HCT116 (cell line): ENCODE measurements at regions not wholly inside any gene's neighbourhood (a gene's known extent, or its start where the extent isn't known, plus 50 kb on each side); places are given as distances from the start of the nearest gene placed in this dataset.
"Not testable (repeated sequence)": the region's sequence is repeated elsewhere in the genome, so short reads cannot be mapped to it uniquely, and the experiment has no call there.

Source experiments
- CEBPB ChIP-seq: IDR thresholded peaks from 2 replicates; pipeline ENCODE4 v1.6.1; 2012; ENCODE audit warnings: low read depth
- EZH2phosphoT487 ChIP-seq: fragments of 200-600 bp; IDR thresholded peaks from 2 replicates; pipeline ENCODE4 v1.6.1; 2018; ENCODE audit warnings: antibody characterized with exemption, borderline replicate concordance
- POLR2A ChIP-seq: IDR thresholded peaks from 2 replicates; pipeline ENCODE4 v1.7.0; 2011; ENCODE audit warnings: borderline replicate concordance; ENCODE audit not compliant: insufficient read depth, insufficient read length; ENCODE audit errors: extremely low read depth
- SP1 ChIP-seq: IDR thresholded peaks from 2 replicates; pipeline ENCODE4 v1.6.1; 2012; ENCODE audit warnings: low read depth
- ZFX ChIP-seq: fragments of 450-650 bp; IDR thresholded peaks from 2 replicates; pipeline ENCODE4 v1.6.1; 2017
- TF ChIP-seq, protein P1 (sequence below), 3 experiments: fragments of 200-600 bp in 1 of 3; sonication (generic) in 1 of 3; IDR thresholded peaks in 2 of 3; conservative IDR thresholded peaks in 1 of 3; 2 replicates each; pipeline ENCODE4 v1.5.1; 2012 to 2017; ENCODE audit warnings: low read depth in 2 of 3, low read length in 2 of 3, antibody characterized with exemption in 1 of 3, borderline replicate concordance in 1 of 3, control low read depth in 1 of 3, mild to moderate bottlenecking in 1 of 3, mixed read lengths in 1 of 3, mixed run types in 1 of 3, moderate library complexity in 1 of 3; ENCODE audit not compliant: insufficient read depth in 1 of 3
- TF ChIP-seq, protein P2 (sequence below): IDR thresholded peaks from 2 replicates; pipeline ENCODE4 v1.6.1; 2011; ENCODE audit warnings: mild to moderate bottlenecking, low read length, moderate library complexity; ENCODE audit not compliant: insufficient replicate concordance; ENCODE audit errors: extremely low read depth

DNA sequence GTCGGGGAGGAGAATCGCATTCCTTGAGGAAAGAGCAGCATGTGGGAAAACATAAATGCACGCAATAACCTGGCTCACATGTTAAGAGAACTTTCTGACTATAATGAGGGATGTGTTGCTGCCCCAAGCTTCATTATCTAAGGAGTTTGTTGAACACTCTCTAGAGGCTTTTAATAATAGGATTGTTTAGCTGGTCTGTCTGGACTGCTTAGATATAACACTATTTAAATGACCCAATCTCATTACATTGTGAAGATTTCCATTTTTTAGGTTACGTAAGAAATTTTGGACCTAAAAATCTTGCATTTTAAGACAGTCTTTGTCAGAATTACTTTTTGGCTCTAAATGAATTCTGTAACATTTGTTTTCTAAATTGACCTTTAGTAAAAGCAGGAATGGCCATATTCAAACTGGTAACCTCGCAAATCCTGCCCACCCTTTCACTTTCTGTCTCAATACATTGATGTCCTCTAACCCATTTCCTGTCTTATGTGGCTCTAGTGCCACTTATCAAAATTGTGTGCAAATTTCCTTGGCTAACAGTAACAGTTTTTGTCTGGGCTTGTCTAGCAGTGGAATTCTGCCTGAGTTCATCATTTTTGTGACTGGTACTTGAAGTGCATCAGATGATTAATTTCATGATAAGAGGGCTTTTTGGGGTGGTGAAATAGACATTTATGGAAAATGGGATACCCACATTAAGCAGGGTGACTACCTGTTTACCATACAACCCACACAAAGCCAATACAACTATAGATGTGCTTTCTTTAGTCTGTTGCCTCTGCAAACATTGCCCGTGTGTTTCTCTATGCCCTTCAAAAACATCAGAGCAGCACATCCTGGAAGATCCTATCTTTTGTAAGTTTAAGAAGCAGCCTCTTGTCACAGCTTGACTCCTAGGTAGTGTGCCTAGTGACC lies 61.6 kb upstream of the IKBKE start:
- not testable (repeated sequence) for TF ChIP-seq EZH2phosphoT487, POLR2A, CEBPB, ZFX, SP1
- TF ChIP-seq, protein P1, sequence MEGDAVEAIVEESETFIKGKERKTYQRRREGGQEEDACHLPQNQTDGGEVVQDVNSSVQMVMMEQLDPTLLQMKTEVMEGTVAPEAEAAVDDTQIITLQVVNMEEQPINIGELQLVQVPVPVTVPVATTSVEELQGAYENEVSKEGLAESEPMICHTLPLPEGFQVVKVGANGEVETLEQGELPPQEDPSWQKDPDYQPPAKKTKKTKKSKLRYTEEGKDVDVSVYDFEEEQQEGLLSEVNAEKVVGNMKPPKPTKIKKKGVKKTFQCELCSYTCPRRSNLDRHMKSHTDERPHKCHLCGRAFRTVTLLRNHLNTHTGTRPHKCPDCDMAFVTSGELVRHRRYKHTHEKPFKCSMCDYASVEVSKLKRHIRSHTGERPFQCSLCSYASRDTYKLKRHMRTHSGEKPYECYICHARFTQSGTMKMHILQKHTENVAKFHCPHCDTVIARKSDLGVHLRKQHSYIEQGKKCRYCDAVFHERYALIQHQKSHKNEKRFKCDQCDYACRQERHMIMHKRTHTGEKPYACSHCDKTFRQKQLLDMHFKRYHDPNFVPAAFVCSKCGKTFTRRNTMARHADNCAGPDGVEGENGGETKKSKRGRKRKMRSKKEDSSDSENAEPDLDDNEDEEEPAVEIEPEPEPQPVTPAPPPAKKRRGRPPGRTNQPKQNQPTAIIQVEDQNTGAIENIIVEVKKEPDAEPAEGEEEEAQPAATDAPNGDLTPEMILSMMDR (IDR thresholded peaks at IDR 0.05 in 2 of 3, conservative IDR thresholded peaks at IDR 0.05 in 1 of 3; ENCODE audit: borderline replicate concordance in 1 of 3, insufficient read depth in 1 of 3, low read depth in 2 of 3, low read length in 2 of 3): not testable (repeated sequence)
- TF ChIP-seq, protein P2, sequence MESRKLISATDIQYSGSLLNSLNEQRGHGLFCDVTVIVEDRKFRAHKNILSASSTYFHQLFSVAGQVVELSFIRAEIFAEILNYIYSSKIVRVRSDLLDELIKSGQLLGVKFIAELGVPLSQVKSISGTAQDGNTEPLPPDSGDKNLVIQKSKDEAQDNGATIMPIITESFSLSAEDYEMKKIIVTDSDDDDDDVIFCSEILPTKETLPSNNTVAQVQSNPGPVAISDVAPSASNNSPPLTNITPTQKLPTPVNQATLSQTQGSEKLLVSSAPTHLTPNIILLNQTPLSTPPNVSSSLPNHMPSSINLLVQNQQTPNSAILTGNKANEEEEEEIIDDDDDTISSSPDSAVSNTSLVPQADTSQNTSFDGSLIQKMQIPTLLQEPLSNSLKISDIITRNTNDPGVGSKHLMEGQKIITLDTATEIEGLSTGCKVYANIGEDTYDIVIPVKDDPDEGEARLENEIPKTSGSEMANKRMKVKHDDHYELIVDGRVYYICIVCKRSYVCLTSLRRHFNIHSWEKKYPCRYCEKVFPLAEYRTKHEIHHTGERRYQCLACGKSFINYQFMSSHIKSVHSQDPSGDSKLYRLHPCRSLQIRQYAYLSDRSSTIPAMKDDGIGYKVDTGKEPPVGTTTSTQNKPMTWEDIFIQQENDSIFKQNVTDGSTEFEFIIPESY: not testable (repeated sequence)
